Stimulated activated CD4-positive, alpha-beta T cell treated with anti-CD3 and anti-CD28 coated beads, Interleukin-1b, Interleukin-23, amount 100 ng/mL, for 48 hours (primary cell): ENCODE measurements at regions not wholly inside any gene's neighbourhood (a gene's known extent, or its start where the extent isn't known, plus 50 kb on each side); places are given as distances from the start of the nearest gene placed in this dataset.
"Not testable (repeated sequence)": the region's sequence is repeated elsewhere in the genome, so short reads cannot be mapped to it uniquely, and the experiment has no call there.

Experiments
- DNase-seq: peaks from one replicate; pipeline ENCODE4 v3.0.0-alpha.2; 2020

DNA sequence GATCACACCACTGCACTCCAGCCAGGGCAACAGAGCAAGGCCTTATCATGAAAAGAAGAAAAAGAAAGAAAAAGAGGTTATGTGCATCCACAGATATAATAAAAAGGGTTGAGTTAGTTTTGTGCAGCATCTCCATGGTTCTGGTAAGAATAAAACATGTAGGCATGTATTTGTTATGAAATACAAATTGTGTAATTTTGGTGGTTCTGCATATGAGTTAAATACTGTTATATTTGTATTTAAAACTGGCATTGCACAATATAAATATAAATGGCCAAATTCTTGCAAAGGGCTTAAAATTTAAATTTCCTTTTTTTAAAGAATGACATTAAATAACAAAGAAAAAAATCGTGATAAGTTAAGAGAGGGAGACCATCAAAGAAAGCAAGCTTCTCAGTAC is 159.1 kb upstream of the PREP start:
- DNase-seq = no peak

DNA sequence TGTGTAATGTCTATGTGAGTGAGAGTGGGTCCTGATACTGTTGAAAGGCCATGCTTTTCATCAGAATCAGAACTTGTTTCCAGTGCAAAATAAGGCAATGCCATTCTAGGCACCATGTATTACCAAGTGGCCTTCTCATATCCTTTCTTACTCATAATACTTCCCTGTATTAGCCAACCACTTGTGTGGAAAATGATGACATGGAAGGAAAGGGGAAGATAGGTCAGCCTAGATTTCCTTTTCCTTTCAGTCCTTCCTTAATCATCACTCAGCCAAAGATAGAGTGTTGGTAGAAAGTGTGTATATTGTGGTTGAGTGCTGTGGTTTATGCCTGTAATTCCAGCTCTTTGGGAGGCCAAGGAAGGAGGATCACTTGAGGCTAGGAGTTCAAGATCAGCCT is 158.6 kb upstream of the PREP start:
- no peak for DNase-seq

DNA sequence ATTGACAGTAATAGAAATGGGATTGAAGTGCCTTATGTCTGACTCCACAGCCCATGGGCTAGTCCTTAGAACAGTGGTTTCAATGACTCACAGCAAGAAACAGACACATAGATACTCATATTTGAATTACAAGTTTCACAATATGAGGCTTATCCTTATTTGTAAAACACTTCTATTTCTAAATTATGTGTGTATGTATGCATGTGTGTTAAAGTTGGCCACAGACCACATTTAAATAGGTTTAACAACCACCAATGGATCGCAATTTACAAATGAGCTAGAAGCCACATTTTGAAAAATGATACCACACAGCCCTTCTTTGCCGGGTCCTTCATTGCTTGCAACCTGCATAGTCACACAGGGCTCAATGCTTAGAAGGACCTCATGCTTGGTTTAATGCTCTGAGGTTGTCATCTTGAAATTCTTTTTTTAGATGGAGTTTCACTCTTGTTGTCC is 157.8 kb upstream of the PREP start:
- no peak for DNase-seq

DNA sequence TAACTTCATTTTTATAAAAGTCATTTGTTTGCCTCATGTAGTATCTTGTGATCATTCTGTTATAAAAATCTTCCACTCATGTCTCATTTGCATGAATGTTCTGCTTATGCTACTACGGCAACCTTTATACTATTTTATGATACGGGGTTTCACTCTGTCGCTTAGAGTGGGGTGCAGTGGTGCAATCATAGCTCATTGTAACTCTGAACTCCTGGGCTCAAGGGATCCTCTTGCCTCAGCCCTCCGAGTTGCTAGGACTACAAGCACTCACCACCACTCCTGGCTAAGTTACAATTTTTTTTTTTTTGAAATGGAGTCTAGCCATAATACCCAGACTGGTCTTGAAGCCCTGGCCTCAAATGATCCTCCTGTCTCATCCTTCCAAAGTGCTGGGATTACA is 154.4 kb upstream of the PREP start:
- no peak for DNase-seq

DNA sequence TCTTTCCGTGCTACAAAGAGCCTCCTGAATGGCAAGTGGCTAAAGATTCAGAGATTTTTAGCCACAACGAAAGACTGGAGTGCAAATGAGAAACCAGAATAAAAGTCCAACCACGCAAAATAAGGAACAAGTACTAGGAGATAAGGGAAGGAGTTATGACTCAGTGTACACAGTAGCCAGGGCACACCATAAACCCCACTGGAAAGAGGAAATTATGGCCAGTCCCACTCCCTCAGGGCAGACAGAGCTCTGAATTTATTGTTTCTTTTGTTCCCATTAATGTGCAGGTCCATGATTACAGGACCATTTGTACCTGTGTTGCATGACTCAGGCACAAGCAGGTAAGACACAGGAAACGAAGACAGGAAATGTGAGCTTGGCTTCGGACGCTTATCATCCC is 150.3 kb upstream of the PREP start:
- DNase-seq = no peak

DNA sequence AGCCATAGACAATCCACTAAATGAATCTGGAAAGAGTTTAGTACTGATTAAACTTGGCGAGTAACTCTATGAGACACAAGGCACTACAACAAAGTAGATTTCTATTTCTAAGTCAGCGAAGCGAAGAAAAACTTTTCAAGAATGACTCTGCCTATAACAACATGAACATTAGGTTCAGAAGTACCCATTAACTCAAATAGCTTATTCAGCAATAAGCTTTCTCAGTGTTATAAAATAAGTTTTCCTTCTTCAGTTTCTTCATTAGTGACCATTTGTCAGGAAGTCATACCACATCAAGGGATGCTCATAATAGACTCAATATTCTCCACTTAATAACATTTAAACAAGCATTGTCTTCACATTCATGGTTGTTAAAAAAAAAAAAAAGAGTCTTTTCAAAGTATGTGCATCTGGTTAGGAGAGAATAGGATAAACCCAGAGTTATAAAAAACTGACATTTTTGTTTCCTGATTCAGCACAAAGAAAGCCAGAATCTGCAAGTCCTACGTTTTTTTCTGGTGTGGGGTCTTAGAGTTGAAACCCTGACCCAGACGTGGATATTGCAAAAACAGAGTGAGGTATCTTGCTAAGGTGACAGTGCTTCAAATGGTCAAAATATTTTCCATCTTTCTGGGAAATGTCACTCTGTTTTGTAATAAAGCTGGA is 148.2 kb upstream of the PREP start:
- DNase-seq = no peak

DNA sequence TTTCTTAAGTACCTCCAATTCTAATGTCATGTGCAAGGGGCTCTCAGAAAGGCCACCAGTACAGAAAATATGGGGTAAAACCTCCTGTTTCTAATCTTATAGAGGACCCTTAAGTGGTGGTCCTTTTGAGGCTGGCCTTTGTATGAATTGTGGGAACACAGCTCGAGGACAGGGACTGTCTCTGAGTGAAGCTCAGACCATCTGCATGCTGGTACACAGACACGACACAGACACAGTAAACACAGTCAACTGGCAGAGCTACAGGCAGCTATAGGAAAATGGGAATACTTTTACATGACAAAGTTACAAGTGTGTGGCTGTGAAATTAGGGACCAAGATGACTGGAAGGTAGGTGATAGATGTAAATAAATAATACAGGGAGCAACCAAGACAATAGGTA is 143.9 kb upstream of the PREP start:
- DNase-seq = no peak

DNA sequence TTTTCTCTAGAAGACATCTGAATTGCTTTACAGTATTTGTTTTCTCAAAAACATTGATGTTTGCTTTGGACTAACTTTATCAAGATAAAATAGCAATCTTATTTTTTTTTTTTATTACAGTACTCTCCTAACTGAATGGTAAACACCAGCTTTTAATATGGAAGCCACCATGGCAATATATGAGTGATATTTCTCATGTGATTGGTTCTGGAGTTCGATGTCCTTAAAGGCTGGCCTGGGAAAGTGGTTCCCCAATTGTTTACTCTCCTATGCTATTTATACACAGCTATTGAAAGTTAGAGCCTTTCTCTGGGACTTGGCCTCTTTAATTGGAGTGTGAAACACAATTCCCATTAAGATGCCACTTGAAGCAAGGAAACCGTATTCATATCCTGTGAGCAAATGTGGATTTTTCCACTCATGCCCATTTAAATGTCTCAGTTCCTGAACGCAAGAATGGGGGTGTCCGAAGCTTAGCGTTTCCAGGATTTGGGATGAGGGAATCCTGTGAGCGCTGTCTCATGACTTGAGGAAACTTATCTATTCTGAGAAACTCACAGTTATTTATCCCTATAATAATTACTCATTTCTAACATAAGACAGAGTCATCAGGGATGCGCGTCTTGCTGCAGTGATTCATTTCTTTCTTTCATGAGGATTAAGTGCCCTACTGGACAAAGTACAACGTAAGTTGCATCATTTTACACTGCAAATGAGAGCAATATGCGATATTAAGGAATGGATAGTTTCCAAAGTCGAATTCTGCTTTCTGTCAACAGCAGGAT is 143.3 kb upstream of the PREP start:
- no peak for DNase-seq

DNA sequence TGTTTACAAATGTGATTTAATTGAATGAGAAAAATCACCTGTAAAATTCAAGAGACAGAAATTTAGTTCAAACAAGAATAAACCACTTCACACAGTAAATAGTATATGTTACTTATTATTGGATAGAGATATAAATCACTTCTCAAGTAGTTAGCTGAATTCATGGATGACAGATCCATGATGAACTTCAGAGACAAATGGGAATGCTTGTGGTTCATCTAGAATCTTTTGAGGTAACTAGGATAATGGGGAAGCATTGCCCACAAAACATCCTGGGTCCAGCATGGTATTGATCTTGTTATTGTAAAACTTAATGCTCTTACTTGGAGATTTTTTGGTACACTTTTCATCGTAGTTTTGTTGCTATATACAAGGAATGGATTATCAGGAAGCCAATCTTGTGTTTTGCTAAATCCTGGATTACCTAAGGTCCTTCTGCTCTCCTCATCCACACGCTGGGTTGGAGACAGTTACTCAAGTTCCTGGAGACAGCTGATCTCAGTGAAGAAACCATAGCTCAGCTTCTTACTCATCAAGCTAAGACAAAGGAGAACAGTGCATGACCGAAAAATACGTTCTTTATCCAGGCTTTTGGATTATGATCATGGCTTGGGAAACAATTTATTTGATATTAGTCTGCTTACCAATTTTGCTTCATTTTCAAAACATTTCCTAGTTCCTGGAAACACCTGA is 142.5 kb upstream of the PREP start:
- DNase-seq = no peak

DNA sequence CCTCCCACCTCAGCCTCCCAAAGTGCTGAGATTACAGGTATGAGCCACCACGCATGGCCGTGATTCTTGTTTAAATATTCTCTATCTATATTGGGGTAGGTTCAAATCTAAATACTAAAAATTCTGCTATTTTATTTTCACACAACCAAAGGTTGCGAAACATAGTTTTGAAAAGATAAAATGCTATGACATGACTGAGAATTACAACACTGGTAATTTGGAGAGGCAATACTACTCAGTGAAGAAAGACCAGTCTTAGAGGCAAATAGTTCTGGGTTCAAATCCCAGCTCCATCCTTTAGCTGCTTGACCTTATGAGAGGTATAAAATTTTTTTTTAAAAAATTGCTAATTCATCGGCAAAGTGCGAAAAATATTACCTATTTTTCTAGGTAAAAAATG is 137.0 kb upstream of the PREP start:
- DNase-seq = no peak

DNA sequence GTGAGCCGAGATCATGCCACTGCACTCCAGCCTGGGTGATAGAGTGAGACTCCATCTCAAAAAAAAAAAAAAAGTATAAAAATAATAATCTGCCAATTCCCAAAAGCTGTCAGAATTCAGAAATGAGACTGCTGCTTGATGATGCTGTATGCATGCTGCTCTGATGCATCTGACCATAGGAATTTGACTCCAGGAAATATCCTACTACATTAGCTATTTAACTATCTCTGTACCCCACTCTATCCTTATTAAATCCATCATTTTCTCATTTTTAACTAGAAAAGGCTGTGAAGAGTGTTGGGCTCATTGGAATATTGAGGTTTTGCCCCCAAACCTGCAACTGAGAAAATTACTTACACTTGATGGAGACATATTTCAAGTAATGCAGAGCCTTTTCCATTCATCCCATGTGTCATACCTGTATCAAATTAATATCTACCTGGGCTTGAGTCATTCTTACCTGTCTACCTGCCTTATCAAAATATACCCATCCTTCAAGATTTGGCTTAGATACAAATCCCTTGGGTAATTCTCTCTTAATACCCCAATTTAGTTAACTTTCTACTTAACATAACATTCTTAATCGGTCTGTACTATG is 135.2 kb upstream of the PREP start:
- no peak for DNase-seq

DNA sequence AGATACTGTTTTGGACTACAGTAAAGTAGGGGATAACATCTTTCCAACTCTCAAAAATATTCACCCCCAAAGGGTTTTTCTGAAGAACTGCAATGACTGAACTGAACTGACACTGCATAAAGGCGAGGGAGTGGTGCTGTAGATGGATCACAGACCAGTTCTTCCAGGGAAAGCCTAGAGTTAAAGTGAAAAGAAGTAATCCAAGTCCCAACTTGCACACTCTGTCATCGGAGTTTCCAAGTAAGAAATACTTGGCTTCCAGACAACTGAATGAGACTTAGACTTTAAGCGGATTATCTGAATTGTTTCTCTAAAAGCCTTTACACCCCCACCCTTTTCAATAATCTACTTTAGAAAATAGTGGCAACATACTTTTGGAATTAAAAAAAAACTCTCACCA is 134.1 kb upstream of the PREP start:
- no peak for DNase-seq

DNA sequence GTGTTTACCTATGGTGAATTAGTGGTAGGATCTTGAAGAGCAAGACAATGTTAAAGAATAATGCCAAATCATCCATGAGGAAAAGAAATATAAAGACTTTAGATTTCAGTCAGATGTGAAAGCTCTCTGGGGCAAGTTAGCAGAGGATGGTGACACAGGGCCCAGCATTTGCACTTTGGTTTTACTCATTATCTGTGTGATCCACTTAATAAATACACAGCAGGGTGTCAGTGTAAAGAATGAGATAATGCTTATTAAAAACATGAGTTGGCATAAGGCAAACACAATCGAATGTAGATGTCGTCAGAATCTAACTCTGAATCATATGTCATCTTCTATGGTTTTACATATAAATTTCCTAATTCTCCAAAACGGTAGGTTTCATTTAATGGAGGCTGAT is 130.4 kb upstream of the PREP start:
- no peak for DNase-seq

DNA sequence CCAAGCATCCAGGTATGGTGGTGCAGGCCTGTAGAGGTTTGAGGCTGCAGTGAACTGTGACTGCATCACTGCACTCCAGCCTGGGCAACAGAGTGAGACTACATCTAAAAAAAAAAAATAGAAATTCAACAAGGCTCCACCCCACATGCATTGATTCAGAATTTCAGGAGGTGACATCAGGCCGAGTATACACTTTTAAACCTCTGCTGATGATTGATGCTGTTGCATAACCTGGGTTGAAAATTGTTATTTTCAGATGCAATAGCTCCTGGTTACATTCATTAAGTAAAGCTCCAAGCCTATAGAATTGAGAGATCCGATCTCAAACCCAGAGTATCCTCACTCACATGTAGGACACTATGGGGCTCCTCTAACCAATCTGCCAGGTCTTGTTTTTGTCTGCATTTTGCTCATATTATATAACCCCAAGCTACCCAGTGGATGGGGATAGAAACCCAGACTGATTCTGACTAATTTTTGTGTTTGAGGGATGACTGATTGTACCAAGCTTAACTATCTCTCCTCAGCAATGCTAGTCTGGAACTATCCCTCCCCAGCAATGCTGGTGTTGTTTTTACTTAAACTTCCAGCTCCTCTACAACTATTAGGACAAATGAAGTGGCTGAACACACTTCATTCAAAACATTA is 123.5 kb upstream of the PREP start:
- no peak for DNase-seq

DNA sequence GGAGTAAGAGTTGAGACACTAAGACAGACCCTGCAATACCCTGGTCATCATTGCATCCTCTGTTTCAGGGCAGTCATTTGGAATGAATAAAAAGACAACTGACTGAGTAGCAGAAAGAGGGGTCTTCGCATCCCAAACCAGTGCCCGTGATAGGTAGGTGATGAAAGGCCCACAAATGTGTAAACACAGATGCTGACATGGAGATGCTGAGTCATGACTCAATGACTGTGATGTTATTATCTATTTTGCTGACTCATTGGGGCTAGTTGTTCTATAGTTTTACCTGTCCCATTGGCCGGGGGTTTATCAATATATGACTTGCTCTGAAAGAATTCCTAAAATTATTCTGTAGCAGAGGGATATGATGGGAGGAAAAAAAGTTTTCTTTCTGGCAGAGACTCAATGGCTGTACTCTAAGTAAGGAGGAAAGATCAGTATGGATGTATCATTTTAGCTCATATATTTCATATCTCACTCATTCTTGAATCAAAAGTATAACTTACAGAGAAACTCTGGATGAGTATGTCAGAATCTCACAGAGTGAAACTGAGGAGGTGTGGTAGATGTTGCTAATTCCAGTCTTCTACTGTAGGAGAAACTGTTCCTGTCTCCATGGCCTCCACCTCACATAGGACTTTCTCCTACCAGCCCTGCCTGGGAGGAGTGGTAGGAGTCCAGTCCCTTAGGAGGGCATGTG is 119.9 kb upstream of the PREP start:
- DNase-seq = no peak

DNA sequence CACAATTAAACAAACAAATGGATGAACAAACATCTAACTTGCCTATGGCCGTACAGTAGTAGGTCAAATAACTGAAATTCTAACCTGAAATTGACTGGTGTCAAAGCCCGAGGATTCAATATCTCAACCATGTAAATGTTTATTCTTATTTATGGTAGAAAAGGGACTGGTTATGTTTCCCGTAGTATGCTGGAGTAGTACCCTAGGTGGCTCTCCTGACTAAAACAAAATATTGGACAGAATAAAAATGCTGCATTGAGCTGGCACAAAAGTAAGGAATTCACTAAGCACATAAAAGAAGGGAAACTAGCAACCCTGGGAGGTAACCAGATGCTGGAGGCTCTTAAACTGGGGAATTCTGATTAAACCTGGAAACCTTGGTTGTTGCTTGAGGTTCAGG is 117.1 kb upstream of the PREP start:
- no peak for DNase-seq

DNA sequence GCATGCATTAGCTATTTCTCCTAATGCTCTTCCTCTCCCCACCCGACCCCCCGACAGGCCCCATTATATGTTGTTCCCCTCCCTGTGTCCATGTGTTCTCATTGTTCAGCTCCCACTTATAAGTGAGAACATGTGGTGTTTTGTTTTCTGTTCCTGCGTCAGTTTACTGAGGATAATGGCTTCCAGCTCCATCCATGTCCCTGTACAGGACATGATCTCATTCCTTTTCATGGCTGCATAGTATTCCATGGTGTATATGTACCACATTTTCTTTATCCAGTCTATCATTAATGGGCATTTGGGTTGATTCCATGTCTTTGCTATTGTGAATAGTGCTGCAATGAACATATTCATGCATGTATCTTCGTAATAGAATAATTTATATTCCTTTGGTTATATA is 116.1 kb upstream of the PREP start:
- DNase-seq = not testable (repeated sequence)

DNA sequence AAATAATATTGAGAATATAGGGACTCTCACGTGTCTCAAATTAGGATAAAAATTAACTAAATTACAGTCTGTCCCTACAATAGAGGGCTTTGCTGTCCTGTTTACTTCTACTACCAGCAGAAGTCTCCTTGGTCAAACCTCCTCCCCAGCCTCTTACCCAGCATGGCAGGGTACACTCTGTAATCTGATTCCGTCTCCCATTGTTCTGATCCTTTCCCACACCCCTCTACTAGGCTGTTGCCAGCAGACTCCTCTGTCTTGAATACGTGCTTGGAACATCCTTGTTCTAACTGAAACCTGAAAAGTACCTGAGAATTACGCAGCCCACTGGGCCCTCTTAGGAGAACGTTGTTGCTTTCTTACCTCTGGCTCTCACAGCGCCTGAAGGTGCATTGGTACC is 112.2 kb upstream of the PREP start:
- no peak for DNase-seq

DNA sequence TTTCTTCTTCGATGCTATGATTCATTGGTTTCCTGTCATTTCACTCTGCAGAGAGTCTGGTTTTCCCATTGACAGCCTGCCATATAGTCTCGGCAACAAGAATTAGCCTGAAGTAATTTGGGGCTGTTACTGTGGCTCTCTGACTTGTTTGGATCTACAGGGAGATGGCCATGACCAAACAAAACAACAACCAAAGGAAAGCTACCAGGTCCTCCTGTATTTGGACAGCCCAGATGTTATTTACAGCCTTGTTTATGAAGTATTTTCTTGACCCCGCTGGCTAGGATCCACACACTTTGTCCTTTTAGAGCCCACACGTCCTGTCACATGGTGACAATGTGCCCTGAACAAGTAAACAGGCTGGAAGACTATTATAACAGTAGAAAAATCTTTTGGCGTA is 111.4 kb upstream of the PREP start:
- no peak for DNase-seq

DNA sequence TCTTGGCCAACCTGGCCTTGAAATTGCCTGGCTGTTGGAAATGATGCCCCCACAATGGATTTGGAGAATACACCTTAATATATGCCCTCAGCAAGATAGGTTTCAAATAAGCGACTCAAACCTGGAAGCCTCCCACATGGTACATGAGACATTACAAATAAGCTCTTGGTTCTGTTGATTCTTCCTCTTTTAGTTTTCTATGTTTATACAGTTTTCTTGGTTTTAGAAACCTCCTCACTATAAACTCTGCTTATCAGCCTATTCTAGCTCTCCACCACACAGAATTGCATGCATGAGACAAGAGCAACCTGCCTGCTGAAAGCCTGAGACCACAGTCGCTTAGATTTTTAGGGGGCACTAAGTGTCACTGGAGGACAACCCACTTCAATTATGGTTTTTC is 108.8 kb upstream of the PREP start:
- DNase-seq = no peak

DNA sequence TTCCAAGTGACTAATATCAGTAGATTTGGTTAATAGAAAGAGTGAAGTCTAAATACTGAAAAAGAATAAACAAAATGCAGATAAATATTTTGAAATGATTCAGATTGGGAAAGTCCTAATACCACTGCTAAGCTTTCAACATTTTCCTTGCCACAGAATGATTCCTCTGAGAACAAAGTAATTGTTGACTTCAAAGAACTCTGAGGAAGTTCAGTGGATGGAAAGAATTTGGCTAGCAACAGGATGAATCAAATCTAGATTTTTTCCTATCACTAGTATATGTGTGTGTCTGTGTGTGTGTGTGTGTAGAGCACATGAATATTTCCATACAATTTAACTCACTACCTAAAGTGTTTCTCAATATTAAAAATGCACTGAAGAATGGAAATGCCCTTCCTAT is 107.9 kb upstream of the PREP start:
- no peak for DNase-seq

DNA sequence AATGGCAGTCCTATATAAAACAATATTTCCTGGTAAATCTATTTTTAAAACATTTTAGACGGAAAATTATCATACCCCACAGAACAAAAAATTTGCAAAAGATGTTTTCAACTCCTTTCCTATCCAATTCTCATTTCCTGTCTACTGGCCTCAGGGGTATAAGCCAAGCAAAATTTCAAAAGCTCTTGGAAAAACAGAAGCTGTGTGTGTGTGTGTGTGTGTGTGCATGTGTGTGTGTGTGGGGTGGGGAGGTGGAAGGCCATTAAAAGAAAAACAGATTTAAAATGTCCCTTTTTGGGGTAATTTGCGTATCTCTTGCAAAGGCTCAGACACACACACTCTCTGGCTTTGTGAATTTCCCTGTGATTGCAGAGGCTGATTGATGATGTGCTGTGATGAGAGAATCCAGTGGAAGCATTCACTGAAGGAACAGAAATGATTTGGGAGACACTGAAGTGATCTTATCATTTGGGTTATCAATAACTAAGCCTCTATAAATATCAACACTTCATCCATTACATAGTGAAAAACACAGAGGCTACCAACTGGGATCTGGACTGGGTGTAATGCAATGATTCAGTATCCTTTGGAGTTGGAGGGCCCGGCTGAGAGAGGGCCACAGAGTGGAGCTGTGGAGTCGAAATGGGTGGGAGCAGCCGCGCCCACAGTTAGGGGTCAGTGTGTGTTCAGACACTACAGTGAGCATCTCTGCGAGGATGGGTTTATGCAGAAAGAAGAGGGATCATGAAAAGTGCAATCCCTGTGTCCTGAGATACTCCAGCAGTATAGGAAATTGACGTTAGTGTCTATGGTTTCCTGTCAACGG is 106.8 kb upstream of the PREP start:
- DNase-seq = no peak
